HCT116 (cell line): ENCODE measurements at regions not wholly inside any gene's neighbourhood (a gene's known extent, or its start where the extent isn't known, plus 50 kb on each side); places are given as distances from the start of the nearest gene placed in this dataset.

Source experiments
- ATAC-seq: fragments of 200-7000 bp; cut with Tn5 transposase; 2 replicates; pipeline ENCODE4 v1.9.1; 2020; ENCODE audit warnings: mild to moderate bottlenecking, moderate library complexity
- BruUV-seq: library from RNA; stranded (reverse); fragments of 400-500 nt; replicated peaks from 2 replicates; lab custom pipeline; 2021; lab: Mats Ljungman, UMichigan
- CTCF ChIA-PET: fragments of 300-600 bp; sonication (Branson Sonifier 250); formaldehyde crosslinking; loops from one replicate; lab custom pipeline; 2021; ENCODE audit warnings: antibody characterized with exemption; lab: Charles Lee
- POLR2A ChIA-PET: fragments of 300-600, 350-600 bp; sonication (Branson Sonifier 250); formaldehyde crosslinking; loops from one replicate; lab custom pipeline; 2021; ENCODE audit warnings: antibody characterized with exemption; lab: Charles Lee
- RAD21 ChIA-PET, 2 experiments: fragments of 300-600 bp; sonication (Branson Sonifier 250); formaldehyde crosslinking; loops; one replicate each; lab custom pipeline; 2023; ENCODE audit warnings: low total read pairs in 2 of 2; ENCODE audit not compliant: uncharacterized antibody in 2 of 2, unreplicated experiment in 2 of 2, low non-redundant PET in 1 of 2; lab: Charles Lee
- DNase-seq: peaks from one replicate; pipeline ENCODE4 v3.0.0-alpha.2; 2010; ENCODE audit warnings: low read depth, low spot score
- H2AFZ ChIP-seq: fragments of 200-600 bp; shearing (Covaris generic), sonication (generic); 2 replicates; pipeline ENCODE4 v1.6.1; 2017; ENCODE audit warnings: low read depth, mixed run types, mixed read lengths, antibody characterized with exemption, low read length; ENCODE audit not compliant: poor library complexity, severe bottlenecking
- H3K27ac ChIP-seq: 2 replicates; pipeline ENCODE4 v1.5.1; 2012; ENCODE audit warnings: low read depth, low read length
- H3K27me3 ChIP-seq: fragments of 200-600 bp; sonication (generic); 2 replicates; pipeline ENCODE4 v1.6.1; 2016; ENCODE audit warnings: mixed run types, low read length, mixed read lengths; ENCODE audit not compliant: insufficient read depth
- H3K36me3 ChIP-seq, 2 experiments: fragments of 200-500 bp in 1 of 2; fragments of 200-600 bp in 1 of 2; sonication (Bioruptor generic) in 1 of 2; sonication (generic) in 1 of 2; 2 replicates each; pipeline versions ENCODE4 v1.5.1 to v1.6.1; 2014 to 2016; ENCODE audit warnings: low read length in 2 of 2, inconsistent platforms in 1 of 2, mixed read lengths in 1 of 2, mixed run types in 1 of 2; ENCODE audit not compliant: insufficient read depth in 2 of 2, control insufficient read depth in 1 of 2
- H3K4me1 ChIP-seq, 2 experiments: fragments of 200-600 bp in 1 of 2; sonication (generic) in 1 of 2; 2 replicates each; pipeline versions ENCODE4 v1.5.1 to v1.6.1; 2012 to 2017; ENCODE audit warnings: low read length in 2 of 2, inconsistent platforms in 1 of 2, mild to moderate bottlenecking in 1 of 2, mixed read lengths in 1 of 2, mixed run types in 1 of 2, moderate library complexity in 1 of 2; ENCODE audit not compliant: insufficient read depth in 2 of 2, control insufficient read depth in 1 of 2
- H3K4me2 ChIP-seq: fragments of 200-600 bp; sonication (generic); 2 replicates; pipeline ENCODE4 v1.6.1; 2017; ENCODE audit warnings: mixed run types, low read length, mixed read lengths
- H3K4me3 ChIP-seq, 2 experiments: fragments of 200-600 bp in 1 of 2; sonication (generic) in 1 of 2; replicated peaks in 1 of 2; 2 replicates each; pipeline ENCODE4 v1.5.1; 2011 to 2016; ENCODE audit warnings: low read length in 2 of 2, control low read depth in 1 of 2, low read depth in 1 of 2, mild to moderate bottlenecking in 1 of 2, mixed read lengths in 1 of 2, mixed run types in 1 of 2
- H3K79me2 ChIP-seq: fragments of 200-600 bp; sonication (generic); 2 replicates; pipeline ENCODE4 v1.6.1; 2017; ENCODE audit warnings: mild to moderate bottlenecking, mixed run types, low read length, moderate library complexity, mixed read lengths; ENCODE audit not compliant: insufficient read depth
- H3K9ac ChIP-seq: fragments of 200-600 bp; sonication (generic); 2 replicates; pipeline ENCODE4 v1.6.1; 2016; ENCODE audit warnings: low read length, mixed read lengths
- H3K9me2 ChIP-seq: fragments of 200-600 bp; sonication (generic), shearing (Covaris generic); 2 replicates; pipeline ENCODE4 v1.6.1; 2017; ENCODE audit warnings: mixed run types, mild to moderate bottlenecking, moderate library complexity; ENCODE audit not compliant: insufficient read depth
- H3K9me3 ChIP-seq, 2 experiments: fragments of 200-500 bp in 1 of 2; fragments of 200-600 bp in 1 of 2; sonication (Bioruptor generic) in 1 of 2; sonication (generic) in 1 of 2; 2 replicates each; pipeline ENCODE4 v1.6.1; 2014 to 2017; ENCODE audit warnings: low read length in 2 of 2, mixed read lengths in 2 of 2, inconsistent platforms in 1 of 2, low read depth in 1 of 2, mild to moderate bottlenecking in 1 of 2, mixed run types in 1 of 2, moderate library complexity in 1 of 2; ENCODE audit not compliant: control insufficient read depth in 1 of 2, insufficient read depth in 1 of 2
- H4K20me1 ChIP-seq: fragments of 200-600 bp; sonication (generic), shearing (Covaris generic); 2 replicates; pipeline ENCODE4 v1.6.1; 2017; ENCODE audit warnings: mixed run types, mild to moderate bottlenecking, moderate library complexity; ENCODE audit not compliant: insufficient read depth
- EZH2phosphoT487 ChIP-seq: fragments of 200-600 bp; IDR thresholded peaks from 2 replicates; pipeline ENCODE4 v1.6.1; 2018; ENCODE audit warnings: antibody characterized with exemption, borderline replicate concordance
- FOSL1 ChIP-seq: IDR thresholded peaks from 2 replicates; pipeline ENCODE4 v1.6.1; 2012; ENCODE audit warnings: low read depth
- JUND ChIP-seq: IDR thresholded peaks from 2 replicates; pipeline ENCODE4 v1.6.1; 2012
- RAD21 ChIP-seq: IDR thresholded peaks from 2 replicates; pipeline ENCODE4 v1.6.1; 2012; ENCODE audit warnings: low read depth, mild to moderate bottlenecking
- SRF ChIP-seq: IDR thresholded peaks from 2 replicates; pipeline ENCODE4 v1.6.1; 2012; ENCODE audit warnings: low read depth
- TCF7L2 ChIP-seq: IDR thresholded peaks from 2 replicates; pipeline ENCODE4 v1.7.0; 2011; ENCODE audit warnings: borderline replicate concordance, inconsistent platforms; ENCODE audit not compliant: insufficient read depth, insufficient read length; ENCODE audit errors: extremely low read depth
- YY1 ChIP-seq: IDR thresholded peaks from 2 replicates; pipeline ENCODE4 v1.6.1; 2011; ENCODE audit warnings: low read length, low read depth, moderate library complexity, mild to moderate bottlenecking; ENCODE audit not compliant: insufficient replicate concordance; ENCODE audit errors: extremely low read depth
- ZBTB33 ChIP-seq: IDR thresholded peaks from 2 replicates; pipeline ENCODE4 v1.6.1; 2011; ENCODE audit warnings: mild to moderate bottlenecking, low read length, moderate library complexity; ENCODE audit not compliant: insufficient replicate concordance; ENCODE audit errors: extremely low read depth
- ZFX ChIP-seq: fragments of 450-650 bp; IDR thresholded peaks from 2 replicates; pipeline ENCODE4 v1.6.1; 2017
- intact Hi-C: fragments of 100-400 bp; cut with micrococcal nuclease; formaldehyde crosslinking; loops from 2 replicates; pipeline ENCODE4 v1.10.0; 2022

DNA sequence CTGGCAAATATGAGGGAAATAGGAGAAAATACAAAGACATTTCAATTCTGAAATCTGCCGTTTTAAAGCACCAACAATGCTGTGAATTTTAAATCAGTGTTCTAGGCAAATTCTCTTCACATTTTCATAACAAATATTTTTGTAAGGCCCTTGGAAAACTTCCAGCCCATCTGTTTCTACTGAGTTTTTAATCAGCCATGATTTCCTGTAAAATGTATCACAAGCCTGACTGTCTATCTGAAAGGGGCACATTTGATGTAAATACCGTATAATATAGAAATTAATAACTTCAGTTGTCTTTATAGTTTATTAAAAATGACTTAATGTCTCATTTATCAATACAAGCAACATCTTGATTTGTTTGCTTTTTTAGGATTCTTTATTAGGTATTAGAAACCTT is 454.7 kb downstream of the PYDC2 start:
- BruUV-seq, result no TSS peak
- ChIA-PET RAD21 (no interaction called here), POLR2A (no interaction called here), CTCF (no interaction called here)
- no peak for TF ChIP-seq SRF
- no peak for TF ChIP-seq EZH2phosphoT487
- TF ChIP-seq ZBTB33, result no peak
- no peak for TF ChIP-seq YY1
- TF ChIP-seq RAD21, result no peak
- TF ChIP-seq TCF7L2, result no peak
- no peak for TF ChIP-seq FOSL1
- TF ChIP-seq ZFX, result no peak
- TF ChIP-seq JUND, result no peak
- Histone ChIP-seq H3K4me3 (no peak overlapping the region), H3K9me3 (no peaks in the 10 kb centered on the region), H3K27ac (no peak overlapping the region), H3K36me3 (no peaks in the 10 kb centered on the region), H3K9me2 (no peaks in the 10 kb centered on the region), H4K20me1 (no peaks in the 10 kb centered on the region), H3K4me2 (no peak overlapping the region), H3K79me2 (no peaks in the 10 kb centered on the region), H3K4me1 (no peaks in the 10 kb centered on the region), H2AFZ (no peak overlapping the region), H3K9ac (no peak overlapping the region), H3K27me3 (no peaks in the 10 kb centered on the region)
- intact Hi-C loops, result no loop called here
- DNase-seq, result no peak
- no peak for ATAC-seq
